ENCODE measurements at regions not wholly inside any gene's neighbourhood (a gene's known extent, or its start where the extent isn't known, plus 50 kb on each side); places are given as distances from the start of the nearest gene placed in this dataset.

- Mint-ChIP-seq H3K4me3 (no peak overlapping the region), H3K27ac (no peak overlapping the region), H3K4me1 (ENCODE audit: low read depth) (no peaks in the 10 kb centered on the region), H3K27me3 (no peaks in the 10 kb centered on the region), H3K9me3 (peaks cover 8% of the 10 kb centered on the region), H3K36me3 (no peaks in the 10 kb centered on the region)
- ChIA-PET CTCF (no interaction called here), POLR2A (no interaction called here)
- no peak for DNase-seq
- intact Hi-C loops (cut with micrococcal nuclease), result no loop called here
These were observed 962.1 kb downstream of the JRKL start for GRCh38 chr11:97351939-97352338.

DNA sequence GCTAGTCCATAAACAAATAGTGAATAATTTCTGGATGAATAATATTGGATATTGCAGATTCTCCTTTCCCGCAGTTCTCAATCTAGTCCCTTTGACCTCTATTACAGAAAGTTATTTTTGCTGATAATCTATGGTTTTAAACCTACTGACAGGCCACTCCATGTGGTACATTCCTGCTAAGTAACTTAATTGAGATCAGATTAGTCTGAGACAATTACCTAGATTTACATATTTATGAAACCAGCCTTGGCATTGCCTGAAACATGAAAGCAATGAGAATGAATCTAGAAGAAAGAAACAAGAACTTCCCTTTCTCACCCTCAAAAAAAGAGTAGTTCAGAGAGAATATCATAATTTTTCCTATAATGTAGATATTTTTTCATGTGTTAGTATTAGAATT, 964.2 kb downstream of the JRKL start:
- Mint-ChIP-seq H3K4me3 (no peak overlapping the region), H3K27ac (no peak overlapping the region), H3K4me1 (ENCODE audit: low read depth) (no peaks in the 10 kb centered on the region), H3K27me3 (no peaks in the 10 kb centered on the region), H3K9me3 (peaks cover 8% of the 10 kb centered on the region), H3K36me3 (no peaks in the 10 kb centered on the region)
- DNase-seq, result no peak
- intact Hi-C loops (cut with micrococcal nuclease), result no loop called here
- POLR2A ChIA-PET, result no interaction called here
- CTCF ChIA-PET, result no interaction called here

GRCh38 chr11:97354576-97354975, 964.8 kb downstream of the JRKL start:
- Mint-ChIP-seq H3K9me3 (peaks cover 8% of the 10 kb centered on the region), H3K36me3 (no peaks in the 10 kb centered on the region), H3K27ac (no peak overlapping the region), H3K4me3 (no peak overlapping the region), H3K4me1 (ENCODE audit: low read depth) (no peaks in the 10 kb centered on the region), H3K27me3 (no peaks in the 10 kb centered on the region)
- intact Hi-C loops (cut with micrococcal nuclease), result no loop called here
- no peak for DNase-seq
- POLR2A ChIA-PET, result no interaction called here
- CTCF ChIA-PET, result no interaction called here

- Mint-ChIP-seq H3K9me3 (peaks cover 8% of the 10 kb centered on the region), H3K4me3 (no peak overlapping the region), H3K4me1 (ENCODE audit: low read depth) (no peaks in the 10 kb centered on the region), H3K27ac (no peak overlapping the region), H3K27me3 (no peaks in the 10 kb centered on the region), H3K36me3 (no peaks in the 10 kb centered on the region)
- ChIA-PET CTCF (no interaction called here), POLR2A (no interaction called here)
- no peak for DNase-seq
- intact Hi-C loops (cut with micrococcal nuclease), result no loop called here
These were observed 965.4 kb downstream of the JRKL start for GRCh38 chr11:97355230-97355629.

- Mint-ChIP-seq H3K4me3 (no peak overlapping the region), H3K9me3 (peaks cover under 1% of the 10 kb centered on the region), H3K27me3 (no peaks in the 10 kb centered on the region), H3K4me1 (ENCODE audit: low read depth) (no peaks in the 10 kb centered on the region), H3K36me3 (no peaks in the 10 kb centered on the region), H3K27ac (no peak overlapping the region)
- intact Hi-C loops (cut with micrococcal nuclease), result no loop called here
- no peak for DNase-seq
- CTCF ChIA-PET, result no interaction called here
- POLR2A ChIA-PET, result no interaction called here
These were observed 966.3 kb downstream of the JRKL start for GRCh38 chr11:97356144-97356543.

DNA sequence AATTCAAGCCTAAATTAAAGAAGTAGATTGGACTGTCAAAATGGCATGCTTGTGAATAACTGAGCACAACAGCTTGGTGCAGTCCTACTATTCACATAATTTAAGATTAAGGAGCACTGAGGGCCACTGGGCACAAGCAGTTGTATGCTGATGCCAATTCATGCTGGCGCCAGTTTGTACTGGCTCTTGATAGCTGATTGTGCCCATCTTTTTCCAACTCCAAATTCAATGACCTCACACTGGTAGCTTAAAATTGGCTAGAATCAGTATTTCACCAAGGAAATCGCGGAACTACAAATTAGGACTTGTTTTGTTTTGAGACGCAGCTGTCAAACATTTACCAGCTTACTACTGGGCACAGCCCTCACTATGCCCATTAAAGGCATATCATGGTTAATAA, 969.2 kb downstream of the JRKL start:
- no peak for DNase-seq
- Mint-ChIP-seq H3K4me1 (ENCODE audit: low read depth) (no peaks in the 10 kb centered on the region), H3K4me3 (no peak overlapping the region), H3K36me3 (no peaks in the 10 kb centered on the region), H3K27me3 (no peaks in the 10 kb centered on the region), H3K9me3 (no peaks in the 10 kb centered on the region), H3K27ac (no peak overlapping the region)
- intact Hi-C loops (cut with micrococcal nuclease), result no loop called here
- ChIA-PET CTCF (no interaction called here), POLR2A (interaction anchor here (0.5 kb wide), 1 partner anchor 32 kb away, joined by 3 read pairs; no protein-coding TSS in a partner anchor)

GRCh38 chr11:97361812-97362378, 972.1 kb downstream of the JRKL start:
- H3K36me3 Mint-ChIP-seq, result no peaks in the 10 kb centered on the region
- H3K27me3 Mint-ChIP-seq, result no peaks in the 10 kb centered on the region
- DNase-seq, result no peak
- H3K9me3 Mint-ChIP-seq, result peaks cover 8% of the 10 kb centered on the region
- intact Hi-C loops (cut with micrococcal nuclease), result no loop called here
- H3K4me1 Mint-ChIP-seq (ENCODE audit: low read depth), result no peaks in the 10 kb centered on the region
- H3K27ac Mint-ChIP-seq, result no peak overlapping the region
- ChIA-PET CTCF (no interaction called here), POLR2A (no interaction called here)
- H3K4me3 Mint-ChIP-seq, result no peak overlapping the region

DNA sequence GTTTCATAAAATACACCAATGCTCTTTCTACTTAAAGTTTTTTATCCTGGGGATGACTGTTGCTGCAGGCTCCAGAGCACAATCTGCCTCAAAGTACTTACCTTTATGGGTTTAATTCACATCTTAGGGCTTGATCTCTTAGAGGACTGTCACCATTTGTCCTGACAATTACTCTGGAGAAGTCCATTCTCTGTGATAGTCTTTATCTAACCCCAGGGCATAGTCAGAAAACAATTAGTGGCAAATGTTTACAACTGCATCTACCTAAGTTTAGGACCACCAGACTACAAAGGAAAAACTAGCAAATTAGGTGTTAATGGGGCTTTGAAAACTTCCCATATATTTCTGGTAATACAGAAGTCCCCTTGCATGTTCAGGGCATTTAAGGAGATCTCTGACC, 973.5 kb downstream of the JRKL start:
- Mint-ChIP-seq H3K4me1 (ENCODE audit: low read depth) (no peaks in the 10 kb centered on the region), H3K36me3 (no peaks in the 10 kb centered on the region), H3K27ac (no peak overlapping the region), H3K4me3 (no peak overlapping the region), H3K27me3 (no peaks in the 10 kb centered on the region), H3K9me3 (peaks cover 13% of the 10 kb centered on the region)
- ChIA-PET CTCF (no interaction called here), POLR2A (no interaction called here)
- no peak for DNase-seq
- intact Hi-C loops (cut with micrococcal nuclease), result no loop called here

DNA sequence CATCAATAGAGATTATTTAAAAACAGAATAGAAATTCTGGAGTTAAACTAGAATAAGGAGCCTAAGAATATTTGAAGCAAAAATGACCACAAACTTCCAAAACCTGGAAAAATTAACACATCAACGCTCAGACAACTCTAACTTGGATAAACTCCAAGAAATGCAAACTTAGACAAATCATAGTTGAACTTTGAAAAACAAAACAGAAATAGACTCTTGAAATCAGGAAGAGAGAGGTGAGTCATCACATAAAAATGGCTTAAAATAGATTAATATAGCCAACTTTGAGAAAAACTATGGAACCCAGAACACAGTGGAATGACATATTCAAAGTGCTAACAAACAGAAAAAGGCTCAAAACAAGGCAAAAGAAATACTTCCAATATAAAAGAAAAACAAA, 974.2 kb downstream of the JRKL start:
- H3K4me1 Mint-ChIP-seq (ENCODE audit: low read depth), result no peaks in the 10 kb centered on the region
- ChIA-PET CTCF (no interaction called here), POLR2A (no interaction called here)
- H3K9me3 Mint-ChIP-seq, result peaks cover 19% of the 10 kb centered on the region
- no peak overlapping the region for H3K27ac Mint-ChIP-seq
- no peaks in the 10 kb centered on the region for H3K27me3 Mint-ChIP-seq
- no peak for DNase-seq
- no peaks in the 10 kb centered on the region for H3K36me3 Mint-ChIP-seq
- intact Hi-C loops (cut with micrococcal nuclease), result no loop called here
- H3K4me3 Mint-ChIP-seq, result no peak overlapping the region

- ChIA-PET POLR2A (no interaction called here), CTCF (no interaction called here)
- Mint-ChIP-seq H3K9me3 (peaks cover 34% of the 10 kb centered on the region), H3K36me3 (no peaks in the 10 kb centered on the region), H3K4me1 (ENCODE audit: low read depth) (no peaks in the 10 kb centered on the region), H3K27me3 (no peaks in the 10 kb centered on the region), H3K4me3 (no peak overlapping the region), H3K27ac (no peak overlapping the region)
- intact Hi-C loops (cut with micrococcal nuclease), result no loop called here
- DNase-seq, result no peak
These were observed 977.7 kb downstream of the JRKL start for GRCh38 chr11:97367406-97368083.

DNA sequence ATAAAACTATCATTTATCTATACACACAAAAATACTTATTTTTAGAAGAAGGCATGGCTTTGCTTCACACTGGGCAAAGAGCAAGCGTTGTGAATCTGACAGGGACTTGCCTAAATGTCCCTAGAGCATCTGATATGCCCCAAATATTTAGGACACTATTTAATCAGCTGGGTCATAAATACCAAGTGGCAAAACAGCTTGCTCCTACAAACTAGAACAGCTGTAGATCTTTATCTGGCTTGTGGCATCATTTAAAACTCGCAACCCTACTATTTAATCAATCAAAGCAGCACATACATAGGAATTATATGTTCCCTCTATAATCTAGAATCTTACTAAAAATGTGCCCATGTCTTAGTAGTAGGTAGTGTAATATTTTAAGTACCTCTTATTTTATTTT, 999.5 kb downstream of the JRKL start:
- Mint-ChIP-seq H3K9me3 (peaks cover 5% of the 10 kb centered on the region), H3K27me3 (no peaks in the 10 kb centered on the region), H3K4me3 (no peak overlapping the region), H3K27ac (no peak overlapping the region), H3K4me1 (ENCODE audit: low read depth) (no peaks in the 10 kb centered on the region), H3K36me3 (no peaks in the 10 kb centered on the region)
- no peak for DNase-seq
- ChIA-PET POLR2A (no interaction called here), CTCF (no interaction called here)
- intact Hi-C loops (cut with micrococcal nuclease), result no loop called here

DNA sequence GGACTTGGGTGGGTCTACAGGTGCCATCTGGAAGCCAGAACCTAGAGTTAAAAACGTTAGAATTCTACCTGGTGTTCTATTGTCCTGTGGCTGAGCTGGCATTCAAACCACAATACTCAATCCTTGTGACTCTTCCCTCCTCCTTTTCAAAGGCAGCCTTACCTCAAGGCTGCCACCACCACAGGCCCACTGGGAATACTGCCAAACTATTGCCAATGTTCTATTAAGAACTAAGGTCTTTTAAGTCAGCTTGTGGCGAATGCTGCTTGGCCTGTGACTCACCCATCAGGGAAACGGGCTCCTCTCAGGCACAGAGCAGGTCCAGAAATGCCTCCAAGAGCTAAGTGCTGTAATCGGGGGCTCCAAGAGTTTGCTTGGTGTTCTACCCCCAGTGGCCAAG, 1008.4 kb downstream of the JRKL start:
- intact Hi-C loops (cut with micrococcal nuclease), result no loop called here
- Mint-ChIP-seq H3K27ac (no peak overlapping the region), H3K36me3 (no peaks in the 10 kb centered on the region), H3K9me3 (peaks cover 17% of the 10 kb centered on the region), H3K4me1 (ENCODE audit: low read depth) (no peaks in the 10 kb centered on the region), H3K4me3 (no peak overlapping the region), H3K27me3 (no peaks in the 10 kb centered on the region)
- CTCF ChIA-PET, result no interaction called here
- DNase-seq, result no peak
- POLR2A ChIA-PET, result no interaction called here

DNA sequence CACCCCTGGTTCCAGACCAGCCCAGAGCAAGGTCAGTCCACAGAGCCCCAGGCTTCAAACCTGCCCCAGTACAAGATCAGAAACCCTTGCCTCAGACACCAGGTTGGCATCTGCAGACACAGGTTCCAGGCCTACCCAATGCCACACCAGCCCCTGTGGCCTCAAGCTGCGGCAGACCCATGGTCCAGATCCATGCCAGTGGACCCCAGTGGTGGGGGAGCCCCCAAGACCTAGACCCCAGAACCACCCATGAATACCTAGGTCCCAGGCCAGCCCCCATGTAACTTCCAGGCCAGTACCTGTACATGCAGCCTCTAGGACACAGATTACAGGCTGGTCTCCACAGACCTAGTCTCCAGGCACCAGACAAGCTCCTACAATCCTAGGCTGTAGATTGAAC, 1019.3 kb downstream of the JRKL start:
- POLR2A ChIA-PET, result no interaction called here
- H3K4me3 Mint-ChIP-seq, result no peak overlapping the region
- DNase-seq, result no peak
- intact Hi-C loops (cut with micrococcal nuclease), result no loop called here
- no peaks in the 10 kb centered on the region for H3K27me3 Mint-ChIP-seq
- peaks cover 26% of the 10 kb centered on the region for H3K9me3 Mint-ChIP-seq
- H3K4me1 Mint-ChIP-seq (ENCODE audit: low read depth), result no peaks in the 10 kb centered on the region
- no peak overlapping the region for H3K27ac Mint-ChIP-seq
- H3K36me3 Mint-ChIP-seq, result no peaks in the 10 kb centered on the region
- CTCF ChIA-PET, result no interaction called here

All from activated CD4-positive, alpha-beta memory T cell treated with anti-CD3 and anti-CD28 coated beads for 36 hours (primary cell).